H1 (cell line): ENCODE measurements at regions not wholly inside any gene's neighbourhood (a gene's known extent, or its start where the extent isn't known, plus 50 kb on each side); places are given as distances from the start of the nearest gene placed in this dataset.
A peak's percentile ranks its signal among the peaks of the same experiment; 100 is the strongest.

Source experiments
- CTCF ChIA-PET: fragments of 300-600 bp; sonication (Branson Sonifier 250); formaldehyde crosslinking; loops from one replicate; lab custom pipeline; 2021; ENCODE audit not compliant: partially characterized antibody; lab: Charles Lee
- POLR2A ChIA-PET: fragments of 300-600 bp; sonication (Branson Sonifier 250); formaldehyde crosslinking; loops from one replicate; lab custom pipeline; 2021; ENCODE audit warnings: inconsistent platforms; ENCODE audit not compliant: partially characterized antibody; lab: Charles Lee
- DNase-seq, 2 experiments: peaks; one replicate each; pipeline versions ENCODE4 v3.0.0 to v3.0.0-alpha.2; 2010 to 2022; ENCODE audit warnings: low spot score in 2 of 2, low read depth in 1 of 2, mixed read lengths in 1 of 2
- FAIRE-seq: peaks from 2 replicates; lab custom pipeline; 2011; peaks lifted over from hg19 to GRCh38; lab: Jason Lieb, UNC
- H2AFZ ChIP-seq: 2 replicates; pipeline ENCODE4 v1.8.1; 2012; ENCODE audit warnings: low read length, inconsistent platforms
- H2AK5ac ChIP-seq: 2 replicates; pipeline ENCODE4 v1.6.1; 2013; ENCODE audit warnings: low read depth, low read length
- H2BK120ac ChIP-seq: replicated peaks from 2 replicates; pipeline ENCODE3; 2013; ENCODE audit warnings: low read depth, low read length, inconsistent platforms
- H2BK12ac ChIP-seq: 2 replicates; pipeline ENCODE4 v1.6.1; 2013; ENCODE audit warnings: low read depth, low read length
- H2BK15ac ChIP-seq: 2 replicates; pipeline ENCODE4 v1.6.1; 2013; ENCODE audit warnings: low read length
- H2BK20ac ChIP-seq: 2 replicates; pipeline ENCODE4 v1.6.1; 2013; ENCODE audit warnings: low read length
- H2BK5ac ChIP-seq: 2 replicates; pipeline ENCODE4 v1.6.1; 2013; ENCODE audit warnings: low read depth, low read length
- H3K14ac ChIP-seq: 2 replicates; pipeline ENCODE4 v1.6.1; 2013; ENCODE audit warnings: inconsistent platforms; ENCODE audit not compliant: insufficient read length
- H3K18ac ChIP-seq: 2 replicates; pipeline ENCODE4 v1.6.1; 2013; ENCODE audit warnings: low read length; ENCODE audit errors: extremely low read depth
- H3K23ac ChIP-seq: 2 replicates; pipeline ENCODE4 v1.6.1; 2013; ENCODE audit warnings: inconsistent platforms; ENCODE audit not compliant: insufficient read length
- H3K23me2 ChIP-seq: 2 replicates; pipeline ENCODE4 v1.6.1; 2013; ENCODE audit warnings: low read depth, low read length
- H3K27ac ChIP-seq: 2 replicates; pipeline ENCODE4 v1.6.1; 2011; ENCODE audit warnings: low read depth, low read length, inconsistent platforms
- H3K27me3 ChIP-seq, 4 experiments: replicated peaks in 1 of 4; 1 replicate in 1 of 4; 2 replicates in 3 of 4; pipeline versions ENCODE4 v1.6.1 to v1.8.1; 2011 to 2013; ENCODE audit warnings: low read length in 3 of 4, mild to moderate bottlenecking in 3 of 4, inconsistent platforms in 2 of 4, mixed read lengths in 2 of 4, moderate library complexity in 1 of 4; ENCODE audit not compliant: control insufficient read depth in 3 of 4, insufficient read depth in 3 of 4; ENCODE audit errors: extremely low read depth in 1 of 4
- H3K36me3 ChIP-seq, 4 experiments: 2 replicates each; pipeline versions ENCODE4 v1.6.1 to v1.8.1; 2011 to 2013; ENCODE audit warnings: mild to moderate bottlenecking in 4 of 4, low read length in 3 of 4, moderate library complexity in 2 of 4, control low read depth in 1 of 4, inconsistent platforms in 1 of 4; ENCODE audit not compliant: insufficient read depth in 4 of 4, control insufficient read depth in 2 of 4
- H3K4ac ChIP-seq: replicated peaks from 2 replicates; pipeline ENCODE3; 2013; ENCODE audit warnings: low read length, low read depth, mixed read lengths, inconsistent platforms; ENCODE audit not compliant: insufficient read length
- H3K4me1 ChIP-seq, 4 experiments: replicated peaks in 1 of 4; 1 replicate in 1 of 4; 2 replicates in 3 of 4; pipeline versions ENCODE4 v1.6.1 to v1.8.1; 2011 to 2013; ENCODE audit warnings: low read length in 3 of 4, inconsistent platforms in 2 of 4, mixed read lengths in 1 of 4; ENCODE audit not compliant: insufficient read depth in 4 of 4, control insufficient read depth in 3 of 4
- H3K4me2 ChIP-seq, 2 experiments: 2 replicates each; pipeline versions ENCODE4 v1.6.1 to v1.8.1; 2011 to 2013; ENCODE audit warnings: low read depth in 2 of 2, low read length in 2 of 2, control low read depth in 1 of 2, inconsistent platforms in 1 of 2, mild to moderate bottlenecking in 1 of 2; ENCODE audit not compliant: insufficient read depth in 1 of 2
- H3K4me3 ChIP-seq, 4 experiments: fragments of 200-600, 300-600 bp in 1 of 4; sonication (generic), shearing (Covaris generic), sonication (Bioruptor Twin) in 1 of 4; 2 replicates each; pipeline versions ENCODE4 v1.5.1 to v1.8.1; 2011 to 2016; ENCODE audit warnings: low read length in 4 of 4, low read depth in 3 of 4, control low read depth in 2 of 4, inconsistent platforms in 2 of 4, mild to moderate bottlenecking in 2 of 4, mixed read lengths in 1 of 4, moderate library complexity in 1 of 4; ENCODE audit not compliant: insufficient read depth in 2 of 4; ENCODE audit errors: extremely low read depth in 1 of 4
- H3K56ac ChIP-seq: replicated peaks from 2 replicates; pipeline ENCODE3; 2013; ENCODE audit warnings: low read depth, mild to moderate bottlenecking, mixed read lengths, low read length, inconsistent platforms; ENCODE audit not compliant: insufficient read length
- H3K79me1 ChIP-seq: 2 replicates; pipeline ENCODE4 v1.6.1; 2013; ENCODE audit warnings: low read depth, low read length, control low read depth
- H3K79me2 ChIP-seq, 2 experiments: 2 replicates each; pipeline versions ENCODE4 v1.6.1 to v1.8.1; 2012 to 2013; ENCODE audit warnings: low read length in 2 of 2, mild to moderate bottlenecking in 2 of 2, inconsistent platforms in 1 of 2; ENCODE audit not compliant: insufficient read depth in 2 of 2, control insufficient read depth in 1 of 2
- H3K9ac ChIP-seq, 4 experiments: replicated peaks in 1 of 4; 1 replicate in 1 of 4; 2 replicates in 3 of 4; pipeline versions ENCODE4 v1.6.1 to v1.8.1; 2011 to 2013; ENCODE audit warnings: low read depth in 3 of 4, low read length in 3 of 4, control low read depth in 2 of 4, mild to moderate bottlenecking in 2 of 4, moderate library complexity in 2 of 4, inconsistent platforms in 1 of 4; ENCODE audit errors: extremely low read depth in 1 of 4
- H3K9me3 ChIP-seq, 2 experiments: 2 replicates each; pipeline versions ENCODE4 v1.6.1 to v1.8.1; 2012 to 2013; ENCODE audit warnings: mild to moderate bottlenecking in 2 of 2, moderate library complexity in 2 of 2, control low read depth in 1 of 2, inconsistent platforms in 1 of 2, low read depth in 1 of 2, low read length in 1 of 2, mixed read lengths in 1 of 2; ENCODE audit not compliant: insufficient read depth in 2 of 2
- H4K20me1 ChIP-seq, 2 experiments: replicated peaks in 1 of 2; 2 replicates each; pipeline versions ENCODE3 to v1.8.1; 2011 to 2013; ENCODE audit warnings: inconsistent platforms in 2 of 2, low read length in 2 of 2, mild to moderate bottlenecking in 1 of 2; ENCODE audit not compliant: insufficient read depth in 2 of 2, control insufficient read depth in 1 of 2
- H4K5ac ChIP-seq: 2 replicates; pipeline ENCODE4 v1.6.1; 2013; ENCODE audit warnings: low read length, low read depth, mixed read lengths, inconsistent platforms; ENCODE audit not compliant: insufficient read length
- H4K8ac ChIP-seq: 2 replicates; pipeline ENCODE4 v1.8.0; 2013; ENCODE audit warnings: mild to moderate bottlenecking, moderate library complexity, low read length, inconsistent platforms; ENCODE audit not compliant: insufficient read depth; ENCODE audit errors: extremely low read depth
- H4K91ac ChIP-seq: replicated peaks from 2 replicates; pipeline ENCODE3; 2013; ENCODE audit warnings: low read length, mixed read lengths, inconsistent platforms; ENCODE audit not compliant: insufficient read length
- BACH1 ChIP-seq: IDR thresholded peaks from 2 replicates; pipeline ENCODE4 v1.6.1; 2012; ENCODE audit warnings: low read length, improper control_type of control experiment
- MAFK ChIP-seq: IDR thresholded peaks from 2 replicates; pipeline ENCODE4 v1.6.1; 2012; ENCODE audit warnings: low read depth, mild to moderate bottlenecking, improper control_type of control experiment, low read length
- POLR2A ChIP-seq, 2 experiments: IDR thresholded peaks; 1 replicate in 1 of 2; 2 replicates in 1 of 2; pipeline ENCODE4 v1.6.1; 2011; ENCODE audit warnings: low read depth in 2 of 2, low read length in 2 of 2, mild to moderate bottlenecking in 2 of 2; ENCODE audit errors: control extremely low read depth in 1 of 2
- WGBS, 2 experiments: shearing (Covaris generic) in 1 of 2; methylation state at CpG; one replicate each; pipeline versions ENCODE4 v1.1.6 to v1.1.7; 2013 to 2015; ENCODE audit warnings: low lambda C conversion rate in 2 of 2, mixed read lengths in 2 of 2, inconsistent platforms in 1 of 2, low coverage in 1 of 2, missing lambda C conversion rate in 1 of 2; ENCODE audit not compliant: insufficient replicate concordance in 2 of 2, insufficient coverage in 1 of 2, insufficient read length in 1 of 2; ENCODE audit errors: extremely low coverage in 1 of 2, missing lambda C conversion rate in 1 of 2; 5-methylcytosine and 5-hydroxymethylcytosine counted together

- no peak overlapping the region for H3K14ac ChIP-seq
- no peak overlapping the region for H3K23ac ChIP-seq
- H3K27me3 ChIP-seq = peaks cover 0 to 1% (median 0%) of the 10 kb centered on the region in 4 experiments; a peak in 1 of 7 replicates
- no peak overlapping the region for H3K27ac ChIP-seq
- H4K20me1 ChIP-seq = no peaks in the 10 kb centered on the region
- 74% methylated on average over 2 of the region's 2 CpGs; no CpG with 5 or more reads in 1 of the 2 experiments for WGBS, 2 experiments
- H2AFZ ChIP-seq = peak overlapping the region; percentile 57
- peaks cover 0 to 3% (median 1%) of the 10 kb centered on the region in 4 experiments; a peak in 3 of 7 replicates for H3K4me1 ChIP-seq
- H3K9me3 ChIP-seq = no peaks in the 10 kb centered on the region
- H2BK15ac ChIP-seq = no peak overlapping the region
- H4K91ac ChIP-seq = no peak overlapping the region
- H3K79me2 ChIP-seq = no peaks in the 10 kb centered on the region
- no peak overlapping the region for H3K56ac ChIP-seq
- no peak overlapping the region for H4K5ac ChIP-seq
- POLR2A ChIA-PET = no interaction called here
- H2BK12ac ChIP-seq = no peak overlapping the region
- no peak overlapping the region for H3K4ac ChIP-seq
- no peak overlapping the region for H2BK5ac ChIP-seq
- no peak overlapping the region for H3K4me3 ChIP-seq
- no peak overlapping the region for H4K8ac ChIP-seq
- no peak overlapping the region for H2BK20ac ChIP-seq
- no peaks in the 10 kb centered on the region for H3K23me2 ChIP-seq
- no peaks in the 10 kb centered on the region for H3K36me3 ChIP-seq
- H2AK5ac ChIP-seq = no peak overlapping the region
- TF ChIP-seq MAFK (0 out of 2 replicates have a peak, but pooled peaks have one; percentile 18), POLR2A (IDR thresholded peaks at IDR 0.05; ENCODE audit: control extremely low read depth in 1 of 2, low read depth in 2 of 2, low read length in 2 of 2) (no peak), BACH1 (peak; percentile 71; the same call in 1 of the 2 replicates)
- H3K79me1 ChIP-seq = no peaks in the 10 kb centered on the region
- FAIRE-seq = no peak
- CTCF ChIA-PET = no interaction called here
- H3K4me2 ChIP-seq = no peak overlapping the region
- no peak for DNase-seq
- H3K9ac ChIP-seq = no peak overlapping the region
- H2BK120ac ChIP-seq = no peak overlapping the region
- no peak overlapping the region for H3K18ac ChIP-seq
These were observed 63.6 kb upstream of the LRRC4C start for GRCh38 chr11:41522899-41523672.
